Hippocampal formation (tissue), 2 donors: ENCODE measurements at regions not wholly inside any gene's neighbourhood (a gene's known extent, or its start where the extent isn't known, plus 50 kb on each side); places are given as distances from the start of the nearest gene placed in this dataset.

Source experiments
- DNase-seq, 2 donors: peaks; one replicate each; lab custom pipeline; 2025; lab: John Stamatoyannopoulos, UW

DNA sequence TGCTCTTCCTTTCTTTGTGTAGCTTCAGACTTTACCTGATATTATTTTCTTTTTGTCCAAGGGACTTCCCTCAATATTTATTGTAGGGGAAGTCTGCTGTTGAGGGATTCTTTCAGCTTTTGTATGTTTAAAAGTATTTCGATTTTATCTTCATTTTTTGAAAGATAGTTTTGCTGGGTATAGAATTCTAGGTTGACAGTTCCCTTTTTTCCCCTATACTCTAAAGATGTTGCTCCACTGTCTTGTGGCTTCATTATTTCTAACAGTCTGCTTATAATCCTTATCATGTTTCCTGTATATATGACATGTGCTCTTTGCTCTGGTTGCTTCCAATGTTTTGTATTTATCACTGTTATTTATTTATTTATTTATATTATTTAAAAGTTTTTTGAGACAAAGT is 57.3 kb downstream of the CYTL1 start:
- no peak for DNase-seq

GRCh38 chr4:4962928-4963327 is 56.3 kb downstream of the CYTL1 start:
- no peak for DNase-seq
